Heart left ventricle (tissue), 16 donors: ENCODE measurements at regions not wholly inside any gene's neighbourhood (a gene's known extent, or its start where the extent isn't known, plus 50 kb on each side); places are given as distances from the start of the nearest gene placed in this dataset.

Source experiments
- ATAC-seq, 4 donors: fragments of 200-7000 bp; cut with Tn5 transposase; one replicate each; pipeline ENCODE4 v1.9.1; 2020 to 2022; ENCODE audit warnings: moderate library complexity in 4 of 4, mild to moderate bottlenecking in 3 of 4, moderate number of reproducible peaks in 1 of 4
- DNase-seq, 5 donors: peaks; one replicate each; pipeline ENCODE4 v3.0.0-alpha.2; 2020
- H3K27ac ChIP-seq, 12 donors: fragments of 200-600 bp; sonication (generic) in 4 of 12; one replicate each; pipeline versions ENCODE4 v1.5.0 to v1.8.0; 2016 to 2022; ENCODE audit warnings: mild to moderate bottlenecking in 2 of 12
- H3K27me3 ChIP-seq, 9 donors: fragments of 200-600 bp; sonication (generic) in 2 of 9; one replicate each; pipeline versions ENCODE4 v1.5.1 to v1.8.0; 2016 to 2022; ENCODE audit warnings: mild to moderate bottlenecking in 3 of 9
- H3K36me3 ChIP-seq, 9 donors: fragments of 200-600 bp; sonication (generic) in 2 of 9; one replicate each; pipeline versions ENCODE4 v1.5.0 to v1.8.0; 2018 to 2022; ENCODE audit warnings: mild to moderate bottlenecking in 2 of 9
- H3K4me1 ChIP-seq, 12 donors: fragments of 200-600 bp; sonication (generic) in 4 of 12; one replicate each; pipeline versions ENCODE4 v1.5.0 to v1.8.0; 2016 to 2022; ENCODE audit warnings: mild to moderate bottlenecking in 3 of 12
- H3K4me3 ChIP-seq, 12 donors: fragments of 200-600 bp; sonication (generic) in 4 of 12; one replicate each; pipeline versions ENCODE4 v1.5.0 to v1.8.0; 2017 to 2022; ENCODE audit warnings: mild to moderate bottlenecking in 9 of 12, moderate library complexity in 4 of 12
- H3K9me3 ChIP-seq, 12 donors: fragments of 200-600 bp; sonication (generic) in 4 of 12; one replicate each; pipeline versions ENCODE4 v1.5.0 to v1.8.0; 2016 to 2022; ENCODE audit warnings: mild to moderate bottlenecking in 1 of 12
- POLR2A ChIP-seq, 2 donors: fragments of 450-650 bp; IDR thresholded peaks; one replicate each; pipeline ENCODE4 v1.6.1; 2017; ENCODE audit warnings: antibody characterized with exemption in 2 of 2, mild to moderate bottlenecking in 2 of 2, moderate library complexity in 2 of 2
- WGBS, 4 donors: extraction: QIAGEN DNeasy Blood & Tissue Kit in 2 of 4; methylation state at CpG; one replicate each; pipeline versions ENCODE4 v1.1.5 to v1.1.7; 2013 to 2018; 5-methylcytosine and 5-hydroxymethylcytosine counted together
- intact Hi-C, 10 donors: fragments of 100-400 bp; cut with DNase I; formaldehyde crosslinking; loops; one replicate each; pipeline versions ENCODE4 v1.11.1 to v1.14.2; 2022
- TF ChIP-seq, protein P1 (sequence below), 12 donors: fragments of 200-600 bp; sonication (generic) in 4 of 12; IDR thresholded peaks; one replicate each; pipeline versions ENCODE4 v1.5.0 to v1.8.0; 2018 to 2022; ENCODE audit warnings: antibody characterized with exemption in 12 of 12, mild to moderate bottlenecking in 5 of 12
- donor health status: ischemic (EF 13 %, LVEDD 7.1; RV severe dilation, severe dysfunction).
- donor health status: healthy with polysubstance abuse.
- donor health status: DM: no; HTN: yes; CAD: no.
- donor health status: DM: no; HTN: no; CAD: no.
- donor health status: ischemic (EF 25% LVEDD 6.9; RV normal size, moderate dysfunction).
- donor health status: ischemic (EF 25% LVEDD 5.7; RV mildly dilated, moderate dysfunction).
- donor health status: healthy.
- donor health status: DM: yes; HTN: yes; CAD: no.
- donor health status: ischemic (EF 35%, LVEDD 5.7; RV mildly dilated, moderate dysfunction).
- donor health status: nonischemic (EF 11% LVEDD 7.7; RV severe dilation, severe dysfunction).
- donor health status: DM: yes; HTN: yes; CAD: no.
- donor health status: PGD.
- donor health status: ischemic (EF 29% LVEDD 5.4; RV normal size, mild dysfunction).
- donor health status: nonischemic (EF 23%, LVEDD 6.1; RV moderate dilation, normal function).

DNA sequence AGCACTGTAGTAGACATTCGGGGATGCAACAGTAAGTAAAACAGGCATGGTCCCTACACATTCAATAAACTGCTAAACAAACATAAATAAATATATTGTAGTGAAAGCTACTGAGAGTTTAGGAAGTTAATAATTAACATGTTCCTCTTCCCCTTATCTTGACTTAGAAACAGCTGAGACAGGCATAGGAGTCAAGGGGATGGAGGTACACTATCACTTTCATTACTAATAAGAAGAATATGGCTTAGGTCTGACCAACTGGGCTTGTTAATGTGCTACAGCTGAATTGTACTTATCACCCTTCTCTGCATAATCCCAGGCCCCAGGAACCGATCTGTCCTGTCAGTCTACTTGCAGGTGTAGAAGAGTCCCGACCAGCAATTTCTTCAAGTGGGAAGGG, 116.3 kb upstream of the DAZL start:
- intact Hi-C loops = no loop called here
- H3K36me3 ChIP-seq = no peaks in the 10 kb centered on the region
- H3K4me3 ChIP-seq = no peak overlapping the region
- TF ChIP-seq POLR2A (IDR thresholded peaks at IDR 0.05) = no peak
- TF ChIP-seq, protein P1, sequence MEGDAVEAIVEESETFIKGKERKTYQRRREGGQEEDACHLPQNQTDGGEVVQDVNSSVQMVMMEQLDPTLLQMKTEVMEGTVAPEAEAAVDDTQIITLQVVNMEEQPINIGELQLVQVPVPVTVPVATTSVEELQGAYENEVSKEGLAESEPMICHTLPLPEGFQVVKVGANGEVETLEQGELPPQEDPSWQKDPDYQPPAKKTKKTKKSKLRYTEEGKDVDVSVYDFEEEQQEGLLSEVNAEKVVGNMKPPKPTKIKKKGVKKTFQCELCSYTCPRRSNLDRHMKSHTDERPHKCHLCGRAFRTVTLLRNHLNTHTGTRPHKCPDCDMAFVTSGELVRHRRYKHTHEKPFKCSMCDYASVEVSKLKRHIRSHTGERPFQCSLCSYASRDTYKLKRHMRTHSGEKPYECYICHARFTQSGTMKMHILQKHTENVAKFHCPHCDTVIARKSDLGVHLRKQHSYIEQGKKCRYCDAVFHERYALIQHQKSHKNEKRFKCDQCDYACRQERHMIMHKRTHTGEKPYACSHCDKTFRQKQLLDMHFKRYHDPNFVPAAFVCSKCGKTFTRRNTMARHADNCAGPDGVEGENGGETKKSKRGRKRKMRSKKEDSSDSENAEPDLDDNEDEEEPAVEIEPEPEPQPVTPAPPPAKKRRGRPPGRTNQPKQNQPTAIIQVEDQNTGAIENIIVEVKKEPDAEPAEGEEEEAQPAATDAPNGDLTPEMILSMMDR (IDR thresholded peaks at IDR 0.05) = no peak
- 81 to 100% (median 94%) methylated on average over 3 of the region's 3 CpGs for WGBS, 4 donors
- H3K27me3 ChIP-seq = no peaks in the 10 kb centered on the region
- ATAC-seq = no peak
- DNase-seq = no peak
- H3K27ac ChIP-seq = no peak overlapping the region
- peaks cover 0 to 10% (median 8%) of the 10 kb centered on the region in 12 donors for H3K9me3 ChIP-seq
- peaks cover 0 to 14% (median 0%) of the 10 kb centered on the region in 12 donors for H3K4me1 ChIP-seq

DNA sequence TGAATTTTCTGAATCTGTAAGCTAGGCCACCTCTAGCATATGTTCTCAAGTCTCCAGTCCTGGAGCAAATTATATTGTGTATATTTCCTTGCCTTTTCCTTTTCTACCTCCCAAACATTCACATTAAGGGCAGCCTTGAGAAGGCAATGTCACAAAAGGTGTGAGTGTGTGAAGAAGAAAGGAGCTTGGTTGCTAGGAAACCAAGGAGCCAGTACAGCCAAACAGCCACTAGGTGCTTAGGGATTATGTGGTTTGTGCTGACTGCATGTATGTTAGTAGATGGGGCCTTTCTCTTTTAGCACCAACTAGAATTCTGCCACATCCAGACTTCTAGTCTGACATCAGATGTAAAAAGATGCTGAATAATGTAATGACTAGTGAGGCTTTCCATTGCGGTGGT, 118.8 kb upstream of the DAZL start:
- no peak for TF ChIP-seq POLR2A (IDR thresholded peaks at IDR 0.05)
- TF ChIP-seq, protein P1 (IDR thresholded peaks at IDR 0.05) = peak in 4 of 12 donors; percentile 14 to 35 (median 14)
- peaks cover 0 to 13% (median 8%) of the 10 kb centered on the region in 12 donors for H3K9me3 ChIP-seq
- H3K27me3 ChIP-seq = no peaks in the 10 kb centered on the region
- no peaks in the 10 kb centered on the region for H3K36me3 ChIP-seq
- ATAC-seq (peak in 2 of 4 donors; percentile 39 to 63), DNase-seq (no peak)
- H3K4me1 ChIP-seq = peaks cover 0 to 14% (median 0%) of the 10 kb centered on the region in 12 donors
- H3K27ac ChIP-seq = peak overlapping the region in 6 of 12 donors; percentile 31 to 57 (median 47)
- intact Hi-C loops = no loop called here
- H3K4me3 ChIP-seq = no peak overlapping the region
- 44 to 100% (median 70%) methylated on average over 1 of the region's 1 CpG for WGBS, 4 donors

DNA sequence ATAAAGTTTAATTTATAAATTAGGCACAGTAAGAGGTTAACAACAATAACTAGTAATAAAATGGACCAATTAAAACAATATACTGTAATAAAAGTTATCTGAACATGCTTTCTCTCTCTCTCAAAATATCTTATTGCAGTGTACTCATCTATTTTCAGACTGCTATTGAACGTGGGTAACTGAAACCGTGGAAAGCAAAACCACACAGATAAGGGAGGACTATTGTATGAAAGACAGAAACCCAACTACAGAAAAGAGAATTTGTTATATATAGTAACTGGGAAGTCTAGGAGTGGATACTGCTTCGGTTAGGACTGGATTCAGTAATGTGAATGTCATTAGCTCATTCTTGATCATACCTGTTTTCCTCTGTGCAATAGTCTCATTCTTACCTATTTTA, 119.3 kb upstream of the DAZL start:
- intact Hi-C loops = no loop called here
- Histone ChIP-seq H3K36me3 (no peaks in the 10 kb centered on the region), H3K4me3 (no peak overlapping the region), H3K9me3 (peaks cover 0 to 13% (median 8%) of the 10 kb centered on the region in 12 donors), H3K27me3 (no peaks in the 10 kb centered on the region), H3K4me1 (peaks cover 0 to 14% (median 0%) of the 10 kb centered on the region in 12 donors), H3K27ac (peak overlapping the region in 8 of 12 donors; percentile 2 to 57 (median 45))
- 18 to 33% (median 26%) methylated on average over 3 of the region's 3 CpGs for WGBS, 4 donors
- DNase-seq = no peak
- no peak for TF ChIP-seq POLR2A (IDR thresholded peaks at IDR 0.05)
- TF ChIP-seq, protein P1 (IDR thresholded peaks at IDR 0.05) = no peak
- peak; percentile 77 to 86 (median 80) for ATAC-seq

DNA sequence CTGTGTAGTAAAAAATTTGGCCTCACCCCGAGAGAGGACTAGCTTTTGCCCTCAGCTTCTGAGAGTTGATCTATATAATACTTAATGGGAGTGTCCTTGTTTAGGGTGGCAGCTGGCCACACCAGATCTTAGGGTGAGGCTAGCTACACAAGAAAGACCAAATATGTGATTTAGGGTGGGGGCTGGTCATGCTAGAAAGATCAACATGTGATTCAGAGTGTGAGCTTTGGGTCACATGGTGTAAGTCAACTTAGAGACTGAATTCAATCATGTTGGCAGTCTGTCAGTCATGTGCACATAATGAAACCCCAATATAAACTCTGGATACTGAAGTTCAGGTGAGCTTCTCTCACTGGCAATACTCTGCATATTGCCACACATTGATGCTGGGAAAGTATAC, 120.7 kb upstream of the DAZL start:
- Histone ChIP-seq H3K9me3 (peaks cover 0 to 13% (median 8%) of the 10 kb centered on the region in 12 donors), H3K27me3 (no peaks in the 10 kb centered on the region), H3K27ac (no peak overlapping the region), H3K4me1 (peaks cover 0 to 14% (median 0%) of the 10 kb centered on the region in 12 donors), H3K4me3 (no peak overlapping the region), H3K36me3 (no peaks in the 10 kb centered on the region)
- intact Hi-C loops = no loop called here
- TF ChIP-seq, protein P1 (IDR thresholded peaks at IDR 0.05) = no peak
- 0 to 78% (median 0%) methylated on average over 1 of the region's 1 CpG for WGBS, 4 donors
- no peak for DNase-seq
- no peak for ATAC-seq
